Activated T-cell treated with anti-CD3 and anti-CD28 coated beads, Interleukin-2, amount 50 U/mL, for 4 hours (primary cell): ENCODE measurements at regions not wholly inside any gene's neighbourhood (a gene's known extent, or its start where the extent isn't known, plus 50 kb on each side); places are given as distances from the start of the nearest gene placed in this dataset.

ENCODE experiments used
- ATAC-seq, 2 donors: fragments of 200-7000 bp; cut with Tn5 transposase; one replicate each; pipeline ENCODE4 v1.10.0; 2021
- DNase-seq: peaks from one replicate; pipeline ENCODE4 v3.0.0-alpha.2; 2020
- H3K27me3 Mint-ChIP-seq: one replicate; pipeline ENCODE4 v1.8.0; 2021; ENCODE audit warnings: low read depth, mixed read lengths
- H3K36me3 Mint-ChIP-seq: one replicate; pipeline ENCODE4 v1.8.0; 2022; ENCODE audit warnings: mixed read lengths; ENCODE audit not compliant: insufficient read depth
- H3K4me1 Mint-ChIP-seq: one replicate; pipeline ENCODE4 v1.8.0; 2021; ENCODE audit warnings: low read depth, mixed read lengths
- H3K4me3 Mint-ChIP-seq: one replicate; pipeline ENCODE4 v1.8.0; 2021; ENCODE audit warnings: mild to moderate bottlenecking, moderate library complexity, mixed read lengths
- H3K9me3 Mint-ChIP-seq: one replicate; pipeline ENCODE4 v1.8.0; 2021; ENCODE audit warnings: mixed read lengths

DNA sequence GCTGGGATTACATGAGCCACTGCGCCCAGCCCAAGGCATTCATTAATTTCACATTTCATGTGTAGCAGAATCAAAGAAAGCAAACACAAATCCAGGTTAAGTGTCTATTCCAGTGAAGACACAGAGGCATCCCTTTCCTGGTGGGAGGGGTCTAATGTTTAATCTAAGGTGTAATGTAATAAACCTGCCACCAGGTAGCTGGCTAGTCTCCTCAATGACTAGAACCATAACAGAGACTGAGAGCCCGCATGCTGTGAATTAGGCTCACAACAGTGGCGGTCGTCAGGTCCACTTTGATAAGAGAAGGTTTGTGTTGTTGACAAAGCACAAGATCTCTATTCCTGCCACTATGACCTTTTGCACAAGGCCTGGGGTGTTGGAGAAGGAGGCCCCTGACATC lies 64.2 kb upstream of the ADA2 start:
- no peaks in the 10 kb centered on the region for H3K36me3 Mint-ChIP-seq
- H3K27me3 Mint-ChIP-seq: peaks cover 3% of the 10 kb centered on the region
- DNase-seq (no peak), ATAC-seq (no peak)
- peaks cover 23% of the 10 kb centered on the region for H3K4me1 Mint-ChIP-seq
- no peaks in the 10 kb centered on the region for H3K9me3 Mint-ChIP-seq
- no peak overlapping the region for H3K4me3 Mint-ChIP-seq

DNA sequence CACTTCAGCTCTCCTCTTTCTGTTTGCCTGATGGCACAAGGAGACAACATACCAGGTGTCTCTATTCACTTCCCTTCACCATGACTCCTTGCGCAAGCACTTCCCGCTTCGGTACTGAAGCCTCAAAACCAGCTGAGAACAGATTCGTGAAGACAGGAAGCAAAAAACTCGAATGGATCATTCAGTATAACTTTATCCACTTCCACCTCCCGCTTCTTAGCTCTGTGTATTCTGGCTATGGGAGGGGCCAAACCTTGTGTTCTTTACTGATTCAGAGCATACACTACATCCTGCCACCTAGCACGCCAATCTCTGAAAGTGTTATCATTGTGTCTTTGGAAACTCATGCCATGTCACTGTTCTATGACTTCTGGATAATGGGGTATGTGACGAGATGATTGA lies 62.2 kb upstream of the ADA2 start:
- no peak for DNase-seq
- Mint-ChIP-seq H3K36me3 (no peaks in the 10 kb centered on the region), H3K27me3 (peaks cover 2% of the 10 kb centered on the region), H3K9me3 (no peaks in the 10 kb centered on the region), H3K4me3 (peak overlapping the region; percentile 37), H3K4me1 (peaks cover 23% of the 10 kb centered on the region)
- ATAC-seq: peak; percentile 67 to 74

DNA sequence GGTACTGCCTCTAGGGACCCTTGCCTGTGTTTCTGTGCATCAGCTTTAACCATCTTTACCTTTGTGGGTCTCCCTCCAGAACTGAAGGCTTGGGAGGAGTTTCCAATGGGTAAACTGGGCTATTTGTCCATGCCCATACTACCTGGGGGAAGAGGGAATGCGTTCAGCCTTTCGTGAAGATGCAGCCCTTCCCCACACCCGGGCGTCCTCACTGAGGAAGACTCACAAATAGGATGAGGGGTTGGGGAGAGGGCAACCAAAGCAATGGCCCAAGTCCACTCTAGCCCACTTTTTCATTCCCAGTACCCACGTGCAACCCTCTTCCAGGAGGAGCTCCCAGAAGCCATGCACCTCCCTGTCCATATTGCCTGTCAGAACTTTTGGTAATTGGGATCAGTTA lies 61.8 kb upstream of the ADA2 start:
- H3K4me3 Mint-ChIP-seq: no peak overlapping the region
- ATAC-seq (no peak), DNase-seq (no peak)
- no peaks in the 10 kb centered on the region for H3K9me3 Mint-ChIP-seq
- H3K4me1 Mint-ChIP-seq: peaks cover 23% of the 10 kb centered on the region
- H3K36me3 Mint-ChIP-seq: no peaks in the 10 kb centered on the region
- no peaks in the 10 kb centered on the region for H3K27me3 Mint-ChIP-seq

DNA sequence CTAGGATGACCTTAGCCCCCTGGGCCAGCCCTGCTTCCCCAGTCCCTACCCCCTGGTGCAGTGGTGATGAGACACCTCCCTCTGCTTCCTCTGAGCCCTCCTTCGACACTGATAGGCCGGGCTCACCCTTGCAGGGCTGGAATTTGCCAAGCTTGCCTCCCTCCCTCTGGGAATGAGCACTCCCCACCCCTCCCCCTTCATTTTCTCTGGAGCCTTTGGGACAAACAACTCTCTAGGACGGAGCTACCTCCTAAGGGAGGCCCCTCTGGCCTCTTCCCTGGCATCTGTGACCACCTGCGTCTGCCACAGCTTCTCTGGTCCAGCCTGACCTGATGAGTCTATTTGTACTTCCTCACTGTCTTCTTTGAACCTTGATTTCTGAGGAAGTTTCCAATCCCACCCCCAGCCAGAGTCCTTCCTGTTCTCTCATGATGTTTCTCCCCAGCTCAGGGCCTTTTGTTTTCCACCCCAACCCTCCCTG lies 53.3 kb upstream of the ADA2 start:
- DNase-seq (no peak), ATAC-seq (no peak)
- no peaks in the 10 kb centered on the region for H3K27me3 Mint-ChIP-seq
- H3K9me3 Mint-ChIP-seq: no peaks in the 10 kb centered on the region
- H3K36me3 Mint-ChIP-seq: no peaks in the 10 kb centered on the region
- H3K4me1 Mint-ChIP-seq: peaks cover 5% of the 10 kb centered on the region
- H3K4me3 Mint-ChIP-seq: no peak overlapping the region

DNA sequence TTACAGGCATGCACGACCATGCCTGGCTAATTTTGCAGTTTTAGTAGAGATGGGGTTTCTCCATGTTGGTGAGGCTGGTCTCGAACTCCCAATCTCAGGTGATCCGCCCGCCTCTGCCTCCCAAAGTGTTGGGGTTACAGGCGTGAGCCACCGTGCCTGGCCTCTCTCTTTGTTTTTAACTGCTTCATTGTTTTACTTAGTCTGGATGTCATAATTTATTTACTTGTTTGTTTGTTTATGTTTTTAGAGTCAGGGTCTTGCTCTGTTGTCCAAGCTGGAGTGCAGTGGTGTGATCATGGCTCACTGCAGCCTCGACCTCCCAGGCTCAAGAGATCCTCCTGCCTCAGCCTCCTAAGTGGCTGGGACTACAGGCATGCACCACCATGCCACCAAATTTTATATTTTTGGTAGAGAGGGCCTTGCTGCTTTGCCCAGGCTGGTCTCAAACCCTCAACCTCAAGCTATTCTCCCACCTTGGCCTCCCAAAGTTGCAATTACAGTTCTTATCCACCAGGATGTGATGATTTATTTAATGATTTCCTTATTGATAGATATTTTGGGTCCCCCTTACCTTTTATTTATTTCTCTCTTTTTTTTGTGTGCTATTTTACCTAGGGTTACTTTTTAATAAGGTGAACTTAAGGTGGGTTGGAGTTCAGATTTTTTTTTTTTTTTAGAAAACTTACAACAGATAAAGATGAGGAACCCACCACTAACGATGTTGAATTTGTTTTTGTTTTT lies 52.6 kb upstream of the ADA2 start:
- Mint-ChIP-seq H3K27me3 (no peaks in the 10 kb centered on the region), H3K36me3 (no peaks in the 10 kb centered on the region), H3K9me3 (no peaks in the 10 kb centered on the region), H3K4me1 (peaks cover 11% of the 10 kb centered on the region), H3K4me3 (no peak overlapping the region)
- ATAC-seq: no peak
- no peak for DNase-seq

DNA sequence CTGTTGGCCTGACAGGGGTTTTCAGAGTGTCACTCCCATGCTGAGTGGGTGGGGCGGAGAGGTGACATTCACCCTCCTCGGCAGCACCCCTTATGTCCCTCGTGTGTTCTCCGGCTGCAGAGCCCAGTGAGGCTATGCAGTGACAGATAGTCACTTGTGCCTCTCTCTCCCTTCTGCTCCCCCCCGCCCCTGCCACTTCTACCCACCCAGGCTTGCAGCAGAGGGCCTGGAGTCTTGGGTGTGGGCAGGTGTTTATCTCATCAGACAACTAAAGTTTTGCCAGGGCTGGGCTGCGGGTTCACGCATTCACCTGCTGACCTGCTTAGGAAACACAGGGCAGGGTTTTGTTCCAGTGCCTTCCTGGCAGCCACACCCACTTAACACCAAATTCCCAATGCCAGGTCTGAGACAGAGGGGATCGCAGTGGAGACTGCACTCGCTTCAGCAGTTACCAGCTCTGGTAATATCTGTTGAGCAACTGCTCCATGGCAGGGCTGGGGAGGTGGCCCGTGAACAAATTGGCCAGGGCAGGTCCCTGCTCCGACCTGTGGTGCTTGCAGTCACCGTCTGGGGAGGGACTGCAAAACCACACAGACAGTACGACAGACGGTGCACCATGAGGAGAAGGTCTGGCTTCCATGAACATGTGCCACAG lies 50.5 kb upstream of the ADA2 start:
- Mint-ChIP-seq H3K27me3 (no peaks in the 10 kb centered on the region), H3K36me3 (no peaks in the 10 kb centered on the region), H3K9me3 (no peaks in the 10 kb centered on the region), H3K4me1 (peaks cover 20% of the 10 kb centered on the region), H3K4me3 (no peak overlapping the region)
- ATAC-seq (no peak), DNase-seq (no peak)

DNA sequence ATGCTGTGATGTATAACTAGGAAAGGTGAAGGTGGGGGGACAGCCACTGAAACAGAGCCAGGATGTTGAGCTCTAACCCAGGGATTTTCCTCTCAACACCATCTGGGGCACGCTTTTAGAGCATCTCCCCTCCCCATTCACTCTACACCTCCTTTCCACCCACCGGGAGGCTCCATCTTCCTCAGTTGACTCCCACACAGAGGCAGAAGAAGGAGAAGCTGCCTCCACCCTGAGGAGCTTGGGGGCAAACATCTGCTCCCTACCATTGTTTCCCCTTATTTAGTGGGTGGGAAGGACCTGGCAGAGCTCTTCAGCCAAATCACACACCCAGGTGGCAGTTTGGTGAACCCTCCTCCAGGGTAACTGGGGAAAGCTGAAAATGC lies 50.0 kb upstream of the ADA2 start:
- ATAC-seq: no peak
- H3K4me3 Mint-ChIP-seq: no peak overlapping the region
- H3K36me3 Mint-ChIP-seq: no peaks in the 10 kb centered on the region
- H3K4me1 Mint-ChIP-seq: peaks cover 20% of the 10 kb centered on the region
- H3K27me3 Mint-ChIP-seq: no peaks in the 10 kb centered on the region
- no peaks in the 10 kb centered on the region for H3K9me3 Mint-ChIP-seq
- no peak for DNase-seq
